Progenitor cell of endocrine pancreas (in vitro differentiated cells): ENCODE measurements at regions not wholly inside any gene's neighbourhood (a gene's known extent, or its start where the extent isn't known, plus 50 kb on each side); places are given as distances from the start of the nearest gene placed in this dataset.

Experiments
- DNase-seq: peaks from one replicate; pipeline ENCODE4 v3.0.0; 2021; ENCODE audit warnings: low spot score; ENCODE audit not compliant: unreplicated experiment
- H3K27ac Mint-ChIP-seq: 2 replicates; pipeline ENCODE4 v1.8.0; 2021; ENCODE audit warnings: mild to moderate bottlenecking, moderate library complexity, mixed read lengths
- H3K27me3 Mint-ChIP-seq: 2 replicates; pipeline ENCODE4 v1.8.0; 2021; ENCODE audit warnings: mixed read lengths
- H3K36me3 Mint-ChIP-seq: 2 replicates; pipeline ENCODE4 v1.8.0; 2022; ENCODE audit warnings: mixed read lengths; ENCODE audit not compliant: insufficient read depth
- H3K4me1 Mint-ChIP-seq: 2 replicates; pipeline ENCODE4 v1.8.0; 2021; ENCODE audit warnings: low read depth, mixed read lengths
- H3K4me3 Mint-ChIP-seq: 2 replicates; pipeline ENCODE4 v1.8.0; 2021; ENCODE audit warnings: low read depth, mild to moderate bottlenecking, moderate library complexity, mixed read lengths
- H3K9me3 Mint-ChIP-seq: 2 replicates; pipeline ENCODE4 v1.8.0; 2021; ENCODE audit warnings: low read depth, mixed read lengths
- TF ChIP-seq, protein P1 (sequence below): fragments of 200-600 bp; sonication (generic); IDR thresholded peaks from one replicate; pipeline ENCODE4 v1.5.0; 2021; ENCODE audit warnings: antibody characterized with exemption, mild to moderate bottlenecking; ENCODE audit not compliant: unreplicated experiment

DNA sequence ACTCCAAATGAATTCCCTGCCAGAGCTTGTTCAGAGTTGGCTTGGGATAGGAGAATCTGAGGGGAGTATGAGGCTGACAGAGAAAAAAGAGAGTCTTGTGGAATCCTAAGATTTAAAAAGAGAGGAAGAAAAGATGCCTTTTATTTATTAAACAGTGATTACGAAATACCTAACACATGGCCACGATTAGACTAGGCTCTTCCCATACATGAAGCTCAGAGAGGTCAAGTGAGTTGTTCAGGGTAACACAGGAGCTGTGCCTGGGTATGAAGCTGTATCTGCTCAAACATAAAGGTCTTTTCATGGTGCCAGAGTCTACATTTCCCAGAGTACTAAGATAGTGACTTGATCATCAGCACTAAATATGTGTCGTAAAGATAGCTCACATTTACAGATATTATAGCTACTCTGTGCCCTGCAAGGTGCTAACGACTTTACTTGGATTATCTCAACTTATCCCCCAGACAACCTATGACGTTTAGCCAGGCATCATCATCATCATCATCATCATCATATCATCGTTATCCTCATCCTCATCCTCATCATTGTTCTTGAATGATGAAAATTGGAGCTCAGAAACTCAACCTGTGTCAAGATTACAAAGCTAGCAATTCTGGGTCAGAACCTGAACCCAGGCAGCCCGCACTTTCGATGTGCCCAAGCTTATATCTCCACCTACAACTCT lies 500.8 kb downstream of the NPIPA7 start:
- no peak overlapping the region for H3K4me3 Mint-ChIP-seq
- H3K9me3 Mint-ChIP-seq, result no peaks in the 10 kb centered on the region
- no peaks in the 10 kb centered on the region for H3K4me1 Mint-ChIP-seq
- no peaks in the 10 kb centered on the region for H3K36me3 Mint-ChIP-seq
- H3K27ac Mint-ChIP-seq, result no peak overlapping the region
- TF ChIP-seq, protein P1, sequence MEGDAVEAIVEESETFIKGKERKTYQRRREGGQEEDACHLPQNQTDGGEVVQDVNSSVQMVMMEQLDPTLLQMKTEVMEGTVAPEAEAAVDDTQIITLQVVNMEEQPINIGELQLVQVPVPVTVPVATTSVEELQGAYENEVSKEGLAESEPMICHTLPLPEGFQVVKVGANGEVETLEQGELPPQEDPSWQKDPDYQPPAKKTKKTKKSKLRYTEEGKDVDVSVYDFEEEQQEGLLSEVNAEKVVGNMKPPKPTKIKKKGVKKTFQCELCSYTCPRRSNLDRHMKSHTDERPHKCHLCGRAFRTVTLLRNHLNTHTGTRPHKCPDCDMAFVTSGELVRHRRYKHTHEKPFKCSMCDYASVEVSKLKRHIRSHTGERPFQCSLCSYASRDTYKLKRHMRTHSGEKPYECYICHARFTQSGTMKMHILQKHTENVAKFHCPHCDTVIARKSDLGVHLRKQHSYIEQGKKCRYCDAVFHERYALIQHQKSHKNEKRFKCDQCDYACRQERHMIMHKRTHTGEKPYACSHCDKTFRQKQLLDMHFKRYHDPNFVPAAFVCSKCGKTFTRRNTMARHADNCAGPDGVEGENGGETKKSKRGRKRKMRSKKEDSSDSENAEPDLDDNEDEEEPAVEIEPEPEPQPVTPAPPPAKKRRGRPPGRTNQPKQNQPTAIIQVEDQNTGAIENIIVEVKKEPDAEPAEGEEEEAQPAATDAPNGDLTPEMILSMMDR, result no peak
- H3K27me3 Mint-ChIP-seq, result peaks cover 5% of the 10 kb centered on the region
- DNase-seq, result no peak

- no peak overlapping the region for H3K4me3 Mint-ChIP-seq
- peaks cover 3% of the 10 kb centered on the region for H3K27me3 Mint-ChIP-seq
- no peak overlapping the region for H3K27ac Mint-ChIP-seq
- H3K4me1 Mint-ChIP-seq, result no peaks in the 10 kb centered on the region
- no peak for DNase-seq
- no peaks in the 10 kb centered on the region for H3K36me3 Mint-ChIP-seq
- TF ChIP-seq, protein P1, result no peak
- no peaks in the 10 kb centered on the region for H3K9me3 Mint-ChIP-seq
These were observed 502.9 kb downstream of the NPIPA7 start for GRCh38 chr16:16881814-16882213.

- no peak overlapping the region for H3K4me3 Mint-ChIP-seq
- H3K4me1 Mint-ChIP-seq, result no peaks in the 10 kb centered on the region
- H3K9me3 Mint-ChIP-seq, result no peaks in the 10 kb centered on the region
- H3K27ac Mint-ChIP-seq, result no peak overlapping the region
- H3K36me3 Mint-ChIP-seq, result no peaks in the 10 kb centered on the region
- peaks cover 3% of the 10 kb centered on the region for H3K27me3 Mint-ChIP-seq
- DNase-seq, result no peak
- TF ChIP-seq, protein P1, result no peak
These were observed 503.8 kb downstream of the NPIPA7 start for GRCh38 chr16:16882766-16883165.

GRCh38 chr16:16884451-16884850 lies 505.5 kb downstream of the NPIPA7 start:
- DNase-seq, result no peak
- no peak overlapping the region for H3K4me3 Mint-ChIP-seq
- TF ChIP-seq, protein P1, result no peak
- H3K4me1 Mint-ChIP-seq, result no peaks in the 10 kb centered on the region
- peaks cover 6% of the 10 kb centered on the region for H3K27me3 Mint-ChIP-seq
- no peaks in the 10 kb centered on the region for H3K36me3 Mint-ChIP-seq
- H3K9me3 Mint-ChIP-seq, result no peaks in the 10 kb centered on the region
- H3K27ac Mint-ChIP-seq, result no peak overlapping the region

DNA sequence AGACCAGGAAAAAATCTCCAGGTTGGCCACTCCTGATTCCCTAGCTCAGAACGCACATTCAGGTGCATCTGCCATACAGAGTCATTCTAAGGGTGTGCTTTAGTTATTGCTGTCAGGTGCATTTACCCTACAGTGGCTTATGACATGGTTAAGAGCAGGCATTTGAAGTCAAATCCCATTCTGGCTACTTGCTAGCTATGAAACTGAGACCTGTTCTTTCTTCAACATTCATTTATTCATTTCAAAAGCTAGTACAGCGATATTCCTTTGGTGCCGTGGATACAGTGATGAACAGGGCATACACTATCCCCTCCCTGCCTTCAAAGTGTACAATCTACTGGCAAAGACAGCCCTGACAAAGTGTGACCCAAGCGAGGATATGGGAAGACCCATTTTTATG lies 508.3 kb downstream of the NPIPA7 start:
- TF ChIP-seq, protein P1, result no peak
- no peaks in the 10 kb centered on the region for H3K36me3 Mint-ChIP-seq
- H3K9me3 Mint-ChIP-seq, result no peaks in the 10 kb centered on the region
- peaks cover 6% of the 10 kb centered on the region for H3K27me3 Mint-ChIP-seq
- no peak overlapping the region for H3K27ac Mint-ChIP-seq
- H3K4me3 Mint-ChIP-seq, result no peak overlapping the region
- no peak for DNase-seq
- H3K4me1 Mint-ChIP-seq, result no peaks in the 10 kb centered on the region
